Tongue (tissue), 1 donor: ENCODE measurements at regions not wholly inside any gene's neighbourhood (a gene's known extent, or its start where the extent isn't known, plus 50 kb on each side); places are given as distances from the start of the nearest gene placed in this dataset.
A peak's percentile ranks its signal among the peaks of the same experiment; 100 is the strongest.

Experiments used
- DNase-seq: peaks from one replicate; pipeline ENCODE4 v3.0.0-alpha.2; 2015

GRCh38 chr11:69918231-69918937, 99.2 kb upstream of the FGF3 start:
- no peak for DNase-seq

GRCh38 chr11:69918938-69919650, 99.9 kb upstream of the FGF3 start:
- peak; percentile 82 for DNase-seq

GRCh38 chr11:69919659-69920344, 100.6 kb upstream of the FGF3 start:
- DNase-seq, result no peak

- DNase-seq, result no peak
Measured at GRCh38 chr11:69920345-69921127, 101.3 kb upstream of the FGF3 start.

GRCh38 chr11:69921128-69922014, 102.2 kb upstream of the FGF3 start:
- DNase-seq, result no peak

- DNase-seq, result no peak
Measured at GRCh38 chr11:69922015-69922595, 102.9 kb upstream of the FGF3 start.

GRCh38 chr11:69922596-69923111, 103.4 kb upstream of the FGF3 start:
- DNase-seq, result no peak

- no peak for DNase-seq
Measured at GRCh38 chr11:69923196-69923595, 104.0 kb upstream of the FGF3 start.

- no peak for DNase-seq
Measured at GRCh38 chr11:69923641-69924307, 104.6 kb upstream of the FGF3 start.

- no peak for DNase-seq
Measured at GRCh38 chr11:69924308-69925161, 105.3 kb upstream of the FGF3 start.

- DNase-seq, result peak; percentile 34
Measured at GRCh38 chr11:69925366-69926196, 106.4 kb upstream of the FGF3 start.

GRCh38 chr11:69926376-69927050, 107.3 kb upstream of the FGF3 start:
- no peak for DNase-seq

- DNase-seq, result no peak
Measured at GRCh38 chr11:69928121-69928520, 108.9 kb upstream of the FGF3 start.

- DNase-seq, result no peak
Measured at GRCh38 chr11:69928975-69929374, 109.8 kb upstream of the FGF3 start.

GRCh38 chr11:69930081-69931059, 111.2 kb upstream of the FGF3 start:
- DNase-seq, result no peak
